ENCODE measurements at regions not wholly inside any gene's neighbourhood (a gene's known extent, or its start where the extent isn't known, plus 50 kb on each side); places are given as distances from the start of the nearest gene placed in this dataset.

DNA sequence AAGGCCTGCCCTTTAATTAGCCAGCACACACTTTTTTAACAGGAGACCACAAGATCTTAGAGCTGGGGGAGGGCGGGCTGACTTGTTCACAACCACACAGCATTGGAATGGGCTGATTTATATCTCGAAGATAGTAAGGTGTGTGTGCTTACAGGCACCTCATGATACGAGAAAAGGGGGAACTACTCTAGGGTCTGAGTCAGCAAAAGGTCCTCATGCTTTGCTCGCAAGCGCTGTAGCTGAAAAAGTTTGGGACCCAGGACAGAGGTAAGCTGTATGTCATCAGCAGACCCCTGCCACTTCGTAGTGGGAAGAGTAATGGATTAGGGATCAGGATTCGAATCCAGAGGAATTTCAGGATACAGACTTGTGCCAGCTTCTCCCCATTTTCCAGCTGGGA, 88.9 kb upstream of the RBM19 start:
- H3K4me1 ChIP-seq (ENCODE audit: insufficient read depth, insufficient read length), result no peaks in the 10 kb centered on the region
- no peak overlapping the region for H3K9ac ChIP-seq (ENCODE audit: insufficient read length, low read depth)
- H3K9me3 ChIP-seq (ENCODE audit: insufficient read depth, low read length), result peaks cover 24% of the 10 kb centered on the region
- no peaks in the 10 kb centered on the region for H3K27me3 ChIP-seq (ENCODE audit: insufficient read depth, insufficient read length)
- DNase-seq (ENCODE audit: low read depth, low spot score), result no peak
- no peaks in the 10 kb centered on the region for H3K36me3 ChIP-seq (ENCODE audit: insufficient read depth, insufficient read length, low read length)
- no peak overlapping the region for H3K4me3 ChIP-seq (ENCODE audit: insufficient read length, low read depth)
- no peak for TF ChIP-seq ZNF274 (IDR thresholded peaks at IDR 0.05; ENCODE audit: low read depth, low read length)
- TF ChIP-seq YY1 (IDR thresholded peaks at IDR 0.05; ENCODE audit: insufficient read depth, insufficient read length), result no peak

- no peaks in the 10 kb centered on the region for H3K27me3 ChIP-seq (ENCODE audit: insufficient read depth, insufficient read length)
- no peaks in the 10 kb centered on the region for H3K36me3 ChIP-seq (ENCODE audit: insufficient read depth, insufficient read length, low read length)
- TF ChIP-seq YY1 (IDR thresholded peaks at IDR 0.05; ENCODE audit: insufficient read depth, insufficient read length) (no peak), SUZ12 (IDR thresholded peaks at IDR 0.05; ENCODE audit: extremely low read depth, insufficient read depth, insufficient read length) (no peak), ZNF274 (IDR thresholded peaks at IDR 0.05; ENCODE audit: low read depth, low read length) (no peak)
- DNase-seq (ENCODE audit: low read depth, low spot score), result no peak
- no peak overlapping the region for H3K4me3 ChIP-seq (ENCODE audit: insufficient read length, low read depth)
- no peaks in the 10 kb centered on the region for H3K4me1 ChIP-seq (ENCODE audit: insufficient read depth, insufficient read length)
- H3K9me3 ChIP-seq (ENCODE audit: insufficient read depth, low read length), result no peaks in the 10 kb centered on the region
- no peak overlapping the region for H3K9ac ChIP-seq (ENCODE audit: insufficient read length, low read depth)
Observed at GRCh38 chr12:114046236-114046998, 80.3 kb upstream of the RBM19 start.

DNA sequence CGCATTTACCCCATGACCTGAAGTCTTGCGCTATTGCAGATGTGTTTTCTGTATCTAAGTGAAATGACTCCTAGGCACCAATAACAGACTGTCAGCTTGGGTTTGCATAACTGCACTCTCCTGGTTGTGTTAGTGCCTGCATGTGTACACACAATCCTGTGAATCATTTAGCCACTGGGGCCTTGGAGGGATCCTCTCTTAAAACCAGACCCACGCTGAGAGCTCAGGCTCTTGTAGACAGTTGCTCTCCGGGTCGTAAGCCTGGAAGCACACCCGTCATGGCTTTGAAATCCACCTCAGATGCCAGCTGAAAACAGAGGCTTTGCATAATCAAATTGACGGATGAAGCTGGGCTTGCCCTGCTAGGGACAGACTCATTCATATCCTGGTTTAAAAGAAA, 79.2 kb upstream of the RBM19 start:
- TF ChIP-seq YY1 (IDR thresholded peaks at IDR 0.05; ENCODE audit: insufficient read depth, insufficient read length), result no peak
- TF ChIP-seq SUZ12 (IDR thresholded peaks at IDR 0.05; ENCODE audit: extremely low read depth, insufficient read depth, insufficient read length), result no peak
- no peak for TF ChIP-seq ZNF274 (IDR thresholded peaks at IDR 0.05; ENCODE audit: low read depth, low read length)
- Histone ChIP-seq H3K27me3 (ENCODE audit: insufficient read depth, insufficient read length) (no peaks in the 10 kb centered on the region), H3K4me3 (ENCODE audit: insufficient read length, low read depth) (no peak overlapping the region)

GRCh38 chr12:114041590-114041989, 75.5 kb upstream of the RBM19 start:
- Histone ChIP-seq H3K9ac (ENCODE audit: insufficient read length, low read depth) (no peak overlapping the region), H3K4me1 (ENCODE audit: insufficient read depth, insufficient read length) (no peaks in the 10 kb centered on the region), H3K9me3 (ENCODE audit: insufficient read depth, low read length) (peaks cover 3% of the 10 kb centered on the region; the same call in 1 of the 2 replicates), H3K27me3 (ENCODE audit: insufficient read depth, insufficient read length) (no peaks in the 10 kb centered on the region), H3K36me3 (ENCODE audit: insufficient read depth, insufficient read length, low read length) (no peaks in the 10 kb centered on the region), H3K4me3 (ENCODE audit: insufficient read length, low read depth) (no peak overlapping the region)
- no peak for TF ChIP-seq SUZ12 (IDR thresholded peaks at IDR 0.05; ENCODE audit: extremely low read depth, insufficient read depth, insufficient read length)
- no peak for TF ChIP-seq ZNF274 (IDR thresholded peaks at IDR 0.05; ENCODE audit: low read depth, low read length)
- TF ChIP-seq YY1 (IDR thresholded peaks at IDR 0.05; ENCODE audit: insufficient read depth, insufficient read length), result no peak
- DNase-seq (ENCODE audit: low read depth, low spot score), result no peak

More for the DNA sequence above, 79.2 kb upstream of the RBM19 start:
- Histone ChIP-seq H3K36me3 (ENCODE audit: insufficient read depth, insufficient read length, low read length) (no peaks in the 10 kb centered on the region), H3K4me1 (ENCODE audit: insufficient read depth, insufficient read length) (no peaks in the 10 kb centered on the region), H3K9ac (ENCODE audit: insufficient read length, low read depth) (no peak overlapping the region), H3K9me3 (ENCODE audit: insufficient read depth, low read length) (no peaks in the 10 kb centered on the region)
- no peak for DNase-seq (ENCODE audit: low read depth, low spot score)

GRCh38 chr12:114041136-114041535, 75.0 kb upstream of the RBM19 start:
- no peaks in the 10 kb centered on the region for H3K36me3 ChIP-seq (ENCODE audit: insufficient read depth, insufficient read length, low read length)
- H3K4me3 ChIP-seq (ENCODE audit: insufficient read length, low read depth), result no peak overlapping the region
- H3K27me3 ChIP-seq (ENCODE audit: insufficient read depth, insufficient read length), result no peaks in the 10 kb centered on the region
- no peak for DNase-seq (ENCODE audit: low read depth, low spot score)
- no peaks in the 10 kb centered on the region for H3K4me1 ChIP-seq (ENCODE audit: insufficient read depth, insufficient read length)
- TF ChIP-seq ZNF274 (IDR thresholded peaks at IDR 0.05; ENCODE audit: low read depth, low read length), result no peak
- no peak for TF ChIP-seq YY1 (IDR thresholded peaks at IDR 0.05; ENCODE audit: insufficient read depth, insufficient read length)
- no peak for TF ChIP-seq SUZ12 (IDR thresholded peaks at IDR 0.05; ENCODE audit: extremely low read depth, insufficient read depth, insufficient read length)
- peaks cover 3% of the 10 kb centered on the region; the same call in 1 of the 2 replicates for H3K9me3 ChIP-seq (ENCODE audit: insufficient read depth, low read length)
- H3K9ac ChIP-seq (ENCODE audit: insufficient read length, low read depth), result no peak overlapping the region

GRCh38 chr12:114038962-114039361, 72.8 kb upstream of the RBM19 start:
- H3K9me3 ChIP-seq (ENCODE audit: insufficient read depth, low read length), result peaks cover 3% of the 10 kb centered on the region; the same call in 1 of the 2 replicates
- H3K9ac ChIP-seq (ENCODE audit: insufficient read length, low read depth), result no peak overlapping the region
- no peak overlapping the region for H3K4me3 ChIP-seq (ENCODE audit: insufficient read length, low read depth)
- TF ChIP-seq SUZ12 (IDR thresholded peaks at IDR 0.05; ENCODE audit: extremely low read depth, insufficient read depth, insufficient read length) (no peak), ZNF274 (IDR thresholded peaks at IDR 0.05; ENCODE audit: low read depth, low read length) (no peak), YY1 (IDR thresholded peaks at IDR 0.05; ENCODE audit: insufficient read depth, insufficient read length) (no peak)
- H3K36me3 ChIP-seq (ENCODE audit: insufficient read depth, insufficient read length, low read length), result no peaks in the 10 kb centered on the region
- no peak for DNase-seq (ENCODE audit: low read depth, low spot score)
- no peaks in the 10 kb centered on the region for H3K4me1 ChIP-seq (ENCODE audit: insufficient read depth, insufficient read length)
- H3K27me3 ChIP-seq (ENCODE audit: insufficient read depth, insufficient read length), result no peaks in the 10 kb centered on the region

DNA sequence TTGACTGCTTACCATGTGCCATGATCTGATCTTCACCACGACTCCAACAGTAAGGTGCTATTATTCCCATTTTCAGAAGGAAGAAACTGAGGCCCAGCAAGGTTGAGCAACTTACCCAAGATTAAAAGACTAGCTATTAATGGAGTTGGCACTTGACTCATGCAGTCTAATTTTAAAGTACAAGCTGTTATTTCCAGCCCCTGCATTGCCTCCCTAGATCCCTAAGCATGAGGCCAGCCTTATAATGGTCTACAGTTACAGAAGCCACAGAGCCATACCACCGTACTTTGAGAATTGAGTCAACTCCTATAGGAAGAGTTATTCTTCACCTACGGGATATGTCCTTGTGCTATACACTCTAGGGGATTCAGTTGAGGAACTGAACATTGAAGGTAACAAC, 66.7 kb upstream of the RBM19 start:
- H3K27me3 ChIP-seq (ENCODE audit: insufficient read depth, insufficient read length), result no peaks in the 10 kb centered on the region
- no peak overlapping the region for H3K9ac ChIP-seq (ENCODE audit: insufficient read length, low read depth)
- H3K36me3 ChIP-seq (ENCODE audit: insufficient read depth, insufficient read length, low read length), result no peaks in the 10 kb centered on the region
- no peak for TF ChIP-seq YY1 (IDR thresholded peaks at IDR 0.05; ENCODE audit: insufficient read depth, insufficient read length)
- no peak for TF ChIP-seq ZNF274 (IDR thresholded peaks at IDR 0.05; ENCODE audit: low read depth, low read length)
- TF ChIP-seq SUZ12 (IDR thresholded peaks at IDR 0.05; ENCODE audit: extremely low read depth, insufficient read depth, insufficient read length), result no peak
- no peak for DNase-seq (ENCODE audit: low read depth, low spot score)
- peaks cover 7% of the 10 kb centered on the region; the same call in 1 of the 2 replicates for H3K9me3 ChIP-seq (ENCODE audit: insufficient read depth, low read length)
- no peaks in the 10 kb centered on the region for H3K4me1 ChIP-seq (ENCODE audit: insufficient read depth, insufficient read length)
- no peak overlapping the region for H3K4me3 ChIP-seq (ENCODE audit: insufficient read length, low read depth)
